HUDEP-2 (cell line): ENCODE measurements at regions not wholly inside any gene's neighbourhood (a gene's known extent, or its start where the extent isn't known, plus 50 kb on each side); places are given as distances from the start of the nearest gene placed in this dataset.

Experiments
- DNase-seq, 76 experiments: peaks; one replicate each; lab custom pipeline; 2025; ENCODE audit not compliant: unreplicated experiment in 76 of 76; lab: John Stamatoyannopoulos, UW

DNA sequence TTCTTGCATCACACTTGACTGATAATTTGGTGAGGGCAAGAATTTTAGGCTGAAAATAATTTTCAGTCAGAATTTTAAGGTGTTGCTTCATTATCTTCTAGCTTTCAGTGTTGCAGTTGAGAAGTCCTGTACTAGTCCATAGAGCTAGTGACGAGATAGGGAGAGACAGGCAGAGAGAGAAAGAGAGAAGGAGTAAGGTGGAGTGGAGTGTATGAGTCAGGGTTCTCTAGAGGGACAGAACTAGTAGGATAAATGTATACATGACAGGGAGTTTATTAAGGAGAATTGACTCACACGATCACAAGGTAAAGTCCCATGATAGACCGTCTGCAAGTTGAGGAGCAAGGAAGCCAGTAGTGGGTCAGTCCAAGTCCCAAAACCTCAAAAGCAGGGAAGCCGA lies 127.2 kb downstream of the UTP18 start:
- no peak for DNase-seq

DNA sequence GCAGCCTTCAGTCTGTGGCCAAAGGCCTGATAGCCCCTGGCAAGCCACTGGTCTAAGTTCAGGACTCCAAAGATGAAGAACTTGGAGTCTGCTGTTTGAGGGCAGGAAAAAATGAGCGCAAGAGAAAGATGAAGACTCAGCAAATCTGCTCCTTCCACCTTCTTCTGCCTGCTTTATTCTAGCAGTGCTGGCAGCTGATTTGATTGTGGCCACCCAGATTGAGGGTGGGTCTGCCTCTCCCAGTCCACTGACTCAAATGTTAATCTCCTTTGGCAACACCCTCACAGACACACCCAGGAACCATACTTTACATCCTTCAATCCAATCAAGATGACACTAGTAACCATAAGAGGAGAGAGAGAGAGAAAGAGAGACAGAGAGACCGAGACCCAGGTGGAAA lies 127.6 kb downstream of the UTP18 start:
- no peak for DNase-seq

DNA sequence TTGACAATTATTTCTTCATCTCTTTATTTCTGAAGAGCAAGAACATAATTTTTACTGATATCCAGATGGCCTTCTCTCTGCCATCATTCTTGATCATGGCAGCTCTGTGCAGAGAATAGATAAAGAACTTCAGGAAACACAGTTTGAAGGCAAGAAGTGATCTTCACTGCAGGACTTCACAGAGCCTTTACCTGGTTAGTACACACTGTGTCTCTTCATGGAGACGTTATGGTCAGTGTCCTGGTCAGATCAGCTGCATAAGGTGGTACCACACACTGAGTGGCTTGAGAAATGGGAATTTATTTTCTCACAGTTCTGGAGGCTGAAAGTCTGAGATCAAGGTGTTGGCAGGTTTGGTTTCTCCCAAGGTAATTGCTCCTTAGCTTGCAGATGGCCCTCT lies 129.5 kb downstream of the UTP18 start:
- no peak for DNase-seq

DNA sequence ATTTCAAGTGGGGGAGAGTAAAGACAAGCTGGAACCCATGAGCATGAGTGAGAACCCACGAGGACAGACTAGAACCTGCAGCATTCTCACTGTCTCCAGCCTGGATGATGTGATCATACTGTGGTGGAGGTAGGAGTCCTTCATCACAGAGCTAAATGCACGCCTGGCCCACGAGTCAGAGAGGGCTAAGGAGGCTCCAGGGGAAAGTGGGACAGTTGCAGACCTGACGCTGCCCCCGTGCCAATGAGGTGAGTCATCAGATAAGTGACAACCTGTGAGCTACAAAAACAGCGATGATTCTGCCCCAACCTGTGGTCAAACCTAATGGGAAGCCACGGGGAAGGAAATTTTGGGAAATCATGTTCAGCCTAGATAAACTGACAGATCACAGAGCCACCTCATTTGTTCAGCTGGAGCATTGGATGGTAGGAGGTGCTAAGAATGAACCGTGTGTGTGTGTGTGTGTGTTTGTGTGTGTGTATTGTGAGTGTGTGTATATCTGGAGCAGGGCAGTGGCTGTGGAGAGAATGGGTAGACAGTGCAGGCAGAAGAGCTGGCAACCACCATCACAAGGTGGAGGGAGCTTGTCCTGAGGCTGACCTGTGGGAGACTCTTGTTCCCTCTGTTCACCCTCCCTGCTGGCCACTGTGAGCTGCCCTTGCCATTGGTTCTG lies 131.8 kb downstream of the UTP18 start:
- DNase-seq, result no peak

DNA sequence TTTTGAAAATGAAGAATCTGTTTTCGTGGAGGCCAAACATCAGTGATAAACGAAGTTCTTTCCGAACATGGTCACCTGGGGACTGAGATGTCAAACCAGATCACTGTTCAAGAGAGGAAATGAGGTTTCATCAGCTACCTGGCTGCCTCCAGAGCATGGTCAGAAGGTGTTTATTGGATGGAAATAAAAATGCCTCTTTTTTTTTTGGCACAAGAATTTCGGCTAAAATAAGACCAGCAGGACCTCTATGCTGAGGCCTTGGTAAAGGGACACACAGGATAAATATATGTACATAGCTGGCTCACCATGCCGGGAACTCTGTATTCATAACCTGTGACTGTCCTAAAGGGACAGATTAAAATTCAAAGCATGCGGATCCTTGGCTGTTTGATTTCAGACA lies 135.3 kb downstream of the UTP18 start:
- DNase-seq, result no peak

DNA sequence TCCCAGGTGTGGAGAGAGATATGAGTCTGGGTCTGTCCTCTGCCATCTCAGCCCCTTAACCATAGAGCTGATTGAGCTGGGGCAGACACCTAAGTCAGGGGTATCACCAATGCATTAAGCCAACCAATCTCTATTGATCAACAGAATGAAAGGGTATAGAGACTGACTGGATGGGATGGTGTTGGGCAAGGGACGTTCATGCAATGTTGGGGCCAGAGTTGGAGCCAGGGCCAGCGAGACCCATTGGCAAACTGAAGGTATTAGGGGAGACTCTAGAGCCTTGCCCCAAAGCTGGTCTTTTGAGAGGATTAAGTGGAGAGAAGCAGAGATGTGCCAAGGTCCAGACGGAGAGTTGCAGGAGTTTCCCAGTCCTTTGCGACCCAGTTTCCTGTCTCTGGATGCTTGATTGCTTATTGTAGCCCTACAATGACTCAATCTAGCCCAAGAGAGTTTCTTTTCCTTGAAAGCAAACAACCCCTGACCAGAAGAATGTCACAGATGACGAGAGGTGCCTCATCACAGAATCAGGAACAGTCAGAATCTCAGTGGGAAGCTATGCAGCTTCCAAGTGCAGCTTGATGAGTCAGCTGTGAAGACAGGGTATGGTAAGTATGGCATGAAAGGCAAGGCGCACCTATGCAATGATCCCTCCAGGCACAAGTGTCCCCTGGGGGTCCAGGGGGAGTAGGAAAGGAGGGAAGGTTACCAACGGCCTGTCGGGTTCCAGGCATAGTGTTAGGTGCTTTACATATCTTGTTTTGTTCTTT lies 137.2 kb downstream of the UTP18 start:
- no peak for DNase-seq

DNA sequence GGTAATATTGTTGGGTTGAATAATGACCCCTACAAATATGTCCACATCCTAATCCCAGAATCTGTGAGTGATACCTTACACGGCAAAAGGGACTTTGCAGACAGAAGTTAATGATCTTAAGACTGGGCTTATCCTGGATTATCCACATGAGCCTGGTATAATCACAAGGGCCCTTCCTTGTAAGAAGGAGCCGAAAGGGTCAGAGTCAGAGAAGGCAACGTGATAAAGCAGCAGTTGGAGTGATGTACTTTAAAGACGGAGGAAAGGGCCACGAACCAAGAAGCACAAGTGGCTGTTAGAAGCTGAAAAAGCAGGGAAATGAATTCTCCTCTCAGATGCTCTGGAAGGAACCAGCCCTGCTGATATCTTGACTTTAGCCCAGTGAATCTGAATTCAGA lies 137.8 kb downstream of the UTP18 start:
- DNase-seq, result no peak

DNA sequence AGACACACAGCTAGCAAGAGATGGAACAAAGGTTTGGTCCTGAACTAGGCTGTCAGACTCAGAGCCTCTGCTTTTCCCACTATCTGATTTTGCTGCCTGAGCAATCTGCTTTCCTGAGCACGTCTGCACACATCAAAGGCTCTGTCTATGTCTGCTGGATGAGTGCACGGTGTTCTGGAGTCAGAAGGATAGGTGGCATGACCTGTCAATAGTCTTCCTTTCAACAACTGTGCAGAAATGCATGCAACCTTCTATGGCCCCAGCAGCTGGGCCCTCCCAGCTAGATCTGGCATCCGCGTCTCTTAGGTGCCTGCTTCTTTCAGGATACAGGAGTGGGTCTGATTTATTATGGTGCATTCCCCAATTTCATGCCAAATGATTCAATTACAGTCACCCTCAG lies 138.3 kb downstream of the UTP18 start:
- no peak for DNase-seq

DNA sequence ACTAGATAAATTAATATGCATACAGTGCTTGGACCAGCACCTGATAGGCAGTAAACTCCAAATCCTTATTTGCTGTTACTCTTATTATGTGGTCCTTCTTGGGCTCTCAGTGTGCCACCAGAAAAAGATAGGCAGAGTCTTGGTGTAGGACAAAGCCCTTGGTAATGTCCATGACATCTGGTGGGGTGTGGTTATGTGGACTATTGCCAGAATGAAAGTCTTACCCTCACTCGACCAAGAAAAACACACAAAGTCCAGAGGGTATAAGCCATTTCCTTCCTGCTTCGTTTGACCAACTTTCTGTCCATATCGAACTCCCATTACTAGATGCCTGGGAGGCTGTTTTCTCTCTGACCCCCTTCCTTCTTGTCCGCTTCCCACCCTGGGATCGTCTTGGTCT lies 140.9 kb downstream of the UTP18 start:
- DNase-seq, result no peak

DNA sequence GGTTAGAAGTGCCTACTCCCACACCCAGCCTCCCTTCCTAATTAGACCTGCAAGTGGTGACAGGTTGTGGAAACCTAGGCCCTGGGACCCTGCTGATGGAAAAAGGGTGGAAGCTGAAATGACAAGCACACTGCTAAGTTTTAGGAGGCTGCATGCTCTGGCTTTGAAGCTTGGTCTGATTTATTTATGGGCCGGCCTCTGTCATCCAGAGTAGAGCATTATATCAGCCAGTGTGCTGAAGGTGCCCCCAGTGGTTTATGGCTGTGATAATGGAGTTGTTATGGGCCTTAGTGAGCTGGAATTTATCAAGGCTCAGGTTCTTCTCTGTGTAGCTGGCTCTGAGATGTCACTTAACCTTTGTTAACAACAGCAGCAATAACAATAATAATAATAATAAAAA lies 142.6 kb downstream of the UTP18 start:
- no peak for DNase-seq

DNA sequence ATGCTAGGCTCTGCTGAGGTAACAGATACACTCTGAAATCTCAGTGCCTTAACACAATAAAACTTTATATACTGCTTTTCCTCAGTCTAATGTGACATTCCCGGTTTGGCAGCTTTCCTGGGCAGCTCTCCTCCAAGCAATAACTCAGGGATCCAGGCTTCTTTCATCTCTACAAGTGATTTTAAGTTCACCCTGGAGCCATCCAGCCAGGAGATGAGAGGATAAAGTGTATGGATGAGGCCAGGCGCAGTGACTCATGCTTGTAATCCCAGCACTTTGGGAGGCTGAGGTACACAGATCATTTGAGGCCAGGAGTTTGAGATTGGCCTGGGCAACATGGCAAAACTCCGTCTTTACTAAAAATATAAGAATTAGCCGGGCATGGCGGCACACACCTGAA lies 147.2 kb downstream of the UTP18 start:
- no peak for DNase-seq

DNA sequence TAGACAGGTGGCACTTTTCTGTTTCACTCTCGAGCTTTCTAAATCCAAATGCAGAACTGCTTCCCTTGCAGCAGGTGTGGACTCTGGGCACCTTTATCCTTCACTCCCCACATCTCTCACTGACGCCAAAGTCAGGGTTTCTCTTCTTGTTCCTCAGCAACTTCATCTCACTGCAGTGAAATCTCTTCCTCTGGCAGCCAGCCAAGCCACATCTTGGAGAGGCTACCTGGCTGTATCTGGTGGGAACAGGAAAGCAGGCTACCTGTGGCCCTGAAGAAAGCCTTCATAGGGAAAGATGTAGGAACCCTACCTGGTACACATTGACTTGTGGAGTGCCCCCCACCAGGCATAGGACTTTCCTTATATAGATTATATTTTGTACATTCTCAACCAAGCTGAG lies 159.1 kb downstream of the UTP18 start:
- DNase-seq, result no peak

DNA sequence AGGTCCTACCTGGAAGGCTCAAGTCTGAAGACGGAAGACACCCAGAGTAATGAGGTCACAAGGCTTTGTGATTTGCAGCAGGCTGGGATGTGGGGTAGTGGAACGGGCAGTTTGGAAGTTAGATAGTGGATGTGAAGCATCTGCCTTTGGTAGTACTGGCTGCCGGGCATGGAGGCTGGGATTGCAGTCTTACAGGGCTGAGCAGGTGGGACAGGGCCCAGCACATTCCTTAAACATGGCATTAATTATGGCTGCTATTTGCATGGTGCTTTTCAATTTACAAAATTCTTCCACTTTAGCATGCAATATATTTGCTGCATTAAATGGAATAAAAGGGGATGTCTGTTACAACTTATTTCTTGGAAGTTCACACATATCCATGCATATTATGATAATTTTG lies 161.2 kb downstream of the UTP18 start:
- DNase-seq, result no peak

DNA sequence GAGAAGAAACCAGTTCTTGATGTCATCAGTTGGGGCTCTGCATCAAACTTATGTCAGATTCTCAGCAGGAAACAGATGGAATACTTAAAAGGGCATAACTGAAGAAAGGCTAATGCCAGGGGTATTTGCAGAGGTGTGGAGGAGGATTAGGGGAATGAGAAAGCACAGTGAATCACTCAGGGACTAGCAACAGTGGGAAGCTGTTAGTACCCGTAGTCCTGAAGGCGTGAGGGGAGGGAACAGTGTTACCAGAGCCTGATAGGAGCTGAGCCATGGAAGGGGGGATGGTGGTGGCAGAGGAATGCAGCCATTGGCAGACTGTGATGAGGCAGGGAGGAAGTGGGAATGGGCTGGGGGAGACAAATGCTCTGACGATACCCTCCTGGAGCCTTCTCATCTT lies 162.3 kb downstream of the UTP18 start:
- no peak for DNase-seq

DNA sequence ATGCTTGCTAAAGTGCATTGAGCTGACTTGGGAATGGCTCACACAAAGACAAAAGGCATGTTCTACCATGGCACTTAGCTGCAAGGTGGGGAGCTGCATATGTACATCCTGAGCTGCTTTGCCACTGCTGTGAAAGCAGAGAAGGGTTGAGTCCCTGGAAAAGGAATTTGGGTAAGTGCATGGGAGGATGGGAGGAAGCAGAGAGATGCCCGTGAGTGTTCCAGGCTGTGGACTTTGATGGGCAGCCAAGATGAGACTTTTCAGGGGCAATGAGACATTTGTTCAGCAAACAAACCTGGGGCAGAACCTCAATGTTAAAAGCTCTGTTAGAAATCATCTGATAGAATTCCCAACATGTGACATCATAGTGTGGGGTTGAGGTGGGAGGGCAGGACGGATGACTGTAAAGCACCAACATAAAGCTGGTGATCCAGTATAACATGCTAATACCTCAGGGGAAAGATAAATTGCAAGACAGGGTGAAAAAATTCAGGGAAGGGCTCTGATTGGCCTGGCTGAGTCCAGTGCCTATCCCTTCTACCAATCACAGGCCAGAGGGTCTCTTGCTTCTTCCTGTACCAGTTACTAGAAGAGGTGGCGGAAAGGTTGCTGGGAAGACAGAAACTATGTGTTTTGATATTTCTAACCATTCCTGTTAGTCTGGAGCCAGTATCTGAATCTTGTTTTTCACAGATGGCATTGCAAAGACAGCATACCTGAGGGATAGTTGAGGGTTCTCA lies 163.2 kb downstream of the UTP18 start:
- no peak for DNase-seq

DNA sequence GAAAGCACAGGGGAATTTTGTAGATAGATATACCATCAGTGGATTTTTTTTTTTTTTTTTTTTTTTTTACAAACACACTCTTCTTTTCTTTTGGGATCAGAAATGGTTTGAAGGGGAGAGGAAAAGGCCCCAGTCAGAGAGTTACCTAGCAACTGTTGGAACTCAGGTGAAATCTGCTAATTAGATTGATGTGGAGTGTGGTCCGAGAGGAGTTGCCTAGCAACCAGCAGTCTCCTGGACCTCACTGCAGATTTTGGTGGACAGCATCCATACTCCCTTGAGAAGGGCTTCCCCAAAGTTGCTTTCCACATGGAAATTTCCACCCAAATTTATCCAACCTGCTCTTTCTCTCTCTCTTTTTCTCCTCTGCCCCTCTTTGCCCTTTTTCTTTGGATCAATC lies 165.4 kb downstream of the UTP18 start:
- no peak for DNase-seq

DNA sequence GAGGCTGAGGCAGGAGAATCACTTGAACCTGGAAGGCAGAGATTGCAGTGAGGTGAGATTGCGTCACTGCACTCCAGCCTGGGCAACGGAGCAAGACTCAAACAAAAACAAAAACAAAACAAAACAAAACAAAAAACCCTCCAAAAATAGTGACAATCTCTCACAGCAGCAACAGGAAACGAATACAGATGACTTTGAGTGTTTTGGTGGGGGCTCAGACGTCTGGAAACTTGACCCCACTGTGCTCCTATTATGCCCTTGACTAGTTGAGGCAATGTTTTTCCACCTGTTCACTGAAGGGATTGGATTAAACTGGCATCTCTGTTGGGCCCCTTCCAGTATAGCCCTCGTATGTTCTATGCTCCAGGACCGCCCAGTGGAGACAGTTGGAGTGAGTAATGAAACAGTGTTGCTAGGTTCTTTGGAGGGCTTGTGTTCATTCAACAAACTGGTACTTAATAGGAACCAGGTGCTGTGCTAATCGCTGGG lies 167.0 kb downstream of the UTP18 start:
- DNase-seq, result no peak

DNA sequence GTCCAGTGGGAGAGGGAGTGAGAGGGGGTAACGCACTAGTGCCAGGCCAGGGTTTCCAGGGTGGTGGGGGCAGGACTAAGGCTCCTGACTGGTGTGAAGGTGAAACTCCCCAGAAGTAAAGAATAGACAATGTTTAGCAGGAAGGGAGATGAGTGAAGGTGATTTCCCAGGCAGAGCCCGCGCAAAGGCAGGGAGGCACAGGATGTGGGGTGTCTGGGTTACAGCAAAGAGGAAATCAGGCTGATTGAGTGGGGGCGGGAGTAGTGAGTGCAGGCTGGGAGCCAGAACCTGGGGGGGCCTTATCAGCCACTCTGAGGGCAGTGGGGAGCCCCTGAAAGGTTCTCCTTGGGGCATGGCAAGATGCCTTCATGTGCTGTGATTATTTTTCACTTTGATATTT lies 167.5 kb downstream of the UTP18 start:
- peak in 1 of 76 experiments; percentile 14 for DNase-seq

DNA sequence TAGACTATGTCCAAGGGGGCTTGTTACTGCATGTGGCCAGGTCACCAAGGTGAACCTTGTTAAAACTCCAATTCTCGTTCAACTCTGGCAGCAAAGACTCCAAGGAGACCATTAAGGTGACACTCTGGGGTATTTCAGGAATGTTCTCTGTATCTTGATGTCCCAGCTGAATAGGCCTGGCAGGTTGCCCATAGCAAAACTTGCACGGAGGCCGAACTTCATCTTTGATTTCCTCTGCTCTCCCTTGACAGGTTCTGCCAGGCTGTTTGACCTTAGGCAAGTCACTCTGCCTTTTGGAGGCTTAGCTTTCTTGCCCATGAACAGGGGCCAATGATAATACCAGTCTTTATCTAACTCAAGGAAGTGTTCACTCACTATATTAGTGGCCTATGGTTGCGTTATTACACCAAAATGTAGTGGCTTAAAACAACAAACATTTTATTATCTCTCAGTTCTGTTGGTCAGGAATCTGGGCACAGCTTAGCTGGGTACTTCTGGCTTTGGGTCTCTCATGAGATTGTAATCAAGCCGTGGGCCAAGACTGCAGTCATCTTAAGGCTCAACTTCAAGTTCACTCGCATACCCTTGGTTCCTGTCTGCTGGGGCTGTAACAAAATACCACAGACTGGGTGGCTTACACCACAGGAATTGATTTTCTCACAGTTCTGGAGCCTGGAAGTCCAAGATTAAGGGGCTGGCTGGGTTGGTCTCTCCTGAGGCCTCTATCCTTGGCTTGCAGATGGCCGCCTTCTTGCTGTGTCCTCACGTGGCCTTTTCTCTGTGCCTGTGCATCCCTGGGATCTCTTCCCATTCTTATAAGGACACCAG lies 168.5 kb downstream of the UTP18 start:
- peak in 34 of 76 experiments; percentile 5 to 51 (median 20) for DNase-seq

DNA sequence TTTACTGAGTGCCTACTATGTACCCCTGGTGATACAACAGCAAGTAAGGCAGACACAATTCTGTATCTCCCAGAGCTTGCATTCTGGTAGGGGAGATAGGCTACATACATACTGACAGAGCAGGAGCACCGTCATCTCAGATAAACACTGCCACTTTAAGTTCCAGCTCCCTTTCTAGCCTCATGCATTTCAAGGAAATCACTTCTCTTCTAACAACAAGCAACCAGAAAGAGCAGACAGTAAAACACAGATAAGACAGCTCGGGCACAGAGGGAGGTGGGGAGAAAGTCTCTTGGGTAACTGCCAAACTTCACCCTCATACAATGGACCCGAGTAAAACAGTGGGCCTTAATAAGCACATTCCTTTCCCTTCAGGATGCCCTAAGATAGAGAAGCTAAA lies 169.6 kb downstream of the UTP18 start:
- DNase-seq, result peak in 59 of 76 experiments; percentile 6 to 85 (median 47)

DNA sequence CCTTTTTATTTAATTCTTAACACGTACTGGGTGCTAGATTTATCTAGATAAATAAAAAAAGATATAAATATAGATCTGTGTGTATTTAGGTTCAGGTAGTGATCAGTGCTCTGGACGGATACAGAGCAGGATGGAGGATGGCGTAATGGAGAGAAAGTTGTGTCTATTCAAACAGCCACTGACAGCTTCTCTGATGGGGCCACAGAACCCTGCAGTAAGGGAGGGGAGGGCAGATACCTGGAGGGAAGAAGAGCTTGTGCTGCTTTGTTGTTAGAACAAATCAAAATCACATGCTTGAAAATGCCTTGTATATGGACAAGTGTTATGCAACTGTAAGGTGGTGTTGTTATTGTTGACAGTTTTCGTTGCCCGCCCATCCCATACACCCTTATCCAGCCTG lies 170.2 kb downstream of the UTP18 start:
- no peak for DNase-seq
